Right cardiac atrium (tissue), 5 donors: ENCODE measurements at regions not wholly inside any gene's neighbourhood (a gene's known extent, or its start where the extent isn't known, plus 50 kb on each side); places are given as distances from the start of the nearest gene placed in this dataset.

Experiments
- ATAC-seq, 2 donors: fragments of 200-7000 bp; cut with Tn5 transposase; one replicate each; pipeline versions ENCODE4 v1.8.0 to v1.9.1; 2020; ENCODE audit warnings: moderate library complexity in 2 of 2, mild to moderate bottlenecking in 1 of 2
- DNase-seq, 3 donors: peaks; one replicate each; pipeline ENCODE4 v3.0.0-alpha.2; 2020
- H3K27ac ChIP-seq: one replicate; pipeline ENCODE4 v1.5.1; 2013; ENCODE audit warnings: mild to moderate bottlenecking, low read length, control low read depth, moderate library complexity
- H3K27me3 ChIP-seq: one replicate; pipeline ENCODE4 v1.6.1; 2013; ENCODE audit not compliant: control insufficient read depth, insufficient read depth
- H3K4me1 ChIP-seq: one replicate; pipeline ENCODE4 v1.6.1; 2013; ENCODE audit warnings: low read length; ENCODE audit not compliant: control insufficient read depth, insufficient read depth
- H3K4me3 ChIP-seq: one replicate; pipeline ENCODE4 v1.5.1; 2013; ENCODE audit warnings: low read length, control low read depth
- H3K9me3 ChIP-seq: one replicate; pipeline ENCODE4 v1.6.1; 2013; ENCODE audit warnings: low read length; ENCODE audit not compliant: control insufficient read depth
- WGBS: extraction: QIAGEN DNeasy Blood & Tissue Kit; methylation state at CpG from one replicate; pipeline ENCODE4 v1.1.7; 2013; 5-methylcytosine and 5-hydroxymethylcytosine counted together
- intact Hi-C, 4 donors: fragments of 100-400 bp; cut with DNase I; formaldehyde crosslinking; loops; one replicate each; pipeline versions ENCODE4 v1.11.0 to v1.14.0; 2022 to 2023
- donor health status: healthy with polysubstance abuse.
- donor health status: DM: no; HTN: yes; CAD: no.
- donor health status: DM: no; HTN: no; CAD: no.
- donor health status: DM: no; HTN: yes; CAD: no; lungs with severe emphysema.
- donor health status: DM: yes; HTN: yes; CAD: no.

- Histone ChIP-seq H3K27me3 (no peaks in the 10 kb centered on the region), H3K4me1 (no peaks in the 10 kb centered on the region), H3K27ac (no peak overlapping the region), H3K4me3 (no peak overlapping the region), H3K9me3 (no peaks in the 10 kb centered on the region)
- no peak for DNase-seq
- 74% methylated on average over 3 of the region's 3 CpGs for WGBS
- intact Hi-C loops: no loop called here
- no peak for ATAC-seq
Observed at GRCh38 chr2:65727816-65728215, 295.4 kb upstream of the SPRED2 start.

GRCh38 chr2:65727381-65727780 lies 295.0 kb upstream of the SPRED2 start:
- ATAC-seq (no peak), DNase-seq (no peak)
- Histone ChIP-seq H3K9me3 (no peaks in the 10 kb centered on the region), H3K27ac (no peak overlapping the region), H3K4me3 (no peak overlapping the region), H3K27me3 (no peaks in the 10 kb centered on the region), H3K4me1 (no peaks in the 10 kb centered on the region)
- intact Hi-C loops: no loop called here
- WGBS: 52% methylated on average over 1 of the region's 1 CpG

- H3K4me3 ChIP-seq: no peak overlapping the region
- no peaks in the 10 kb centered on the region for H3K4me1 ChIP-seq
- intact Hi-C loops: no loop called here
- H3K9me3 ChIP-seq: no peaks in the 10 kb centered on the region
- no peak overlapping the region for H3K27ac ChIP-seq
- H3K27me3 ChIP-seq: no peaks in the 10 kb centered on the region
- ATAC-seq (no peak), DNase-seq (no peak)
- WGBS: 94% methylated on average over 4 of the region's 4 CpGs
Observed at GRCh38 chr2:65724752-65725151, 292.4 kb upstream of the SPRED2 start.

- DNase-seq (no peak), ATAC-seq (no peak)
- intact Hi-C loops: no loop called here
- Histone ChIP-seq H3K27ac (no peak overlapping the region), H3K4me3 (no peak overlapping the region), H3K27me3 (no peaks in the 10 kb centered on the region), H3K9me3 (no peaks in the 10 kb centered on the region), H3K4me1 (no peaks in the 10 kb centered on the region)
- WGBS: 35% methylated on average over 2 of the region's 2 CpGs
Observed at GRCh38 chr2:65724336-65724735, 291.9 kb upstream of the SPRED2 start.

GRCh38 chr2:65722028-65722778 lies 289.8 kb upstream of the SPRED2 start:
- H3K27me3 ChIP-seq: no peaks in the 10 kb centered on the region
- ATAC-seq: peak; percentile 91 to 93
- intact Hi-C loops: no loop called here
- H3K4me3 ChIP-seq: no peak overlapping the region
- WGBS: 41% methylated on average over 5 of the region's 5 CpGs
- DNase-seq: peak; percentile 30 to 82 (median 73)
- no peaks in the 10 kb centered on the region for H3K9me3 ChIP-seq
- H3K27ac ChIP-seq: no peak overlapping the region
- no peaks in the 10 kb centered on the region for H3K4me1 ChIP-seq

- DNase-seq (no peak), ATAC-seq (no peak)
- no peaks in the 10 kb centered on the region for H3K27me3 ChIP-seq
- no peaks in the 10 kb centered on the region for H3K9me3 ChIP-seq
- 74% methylated on average over 1 of the region's 1 CpG for WGBS
- intact Hi-C loops: no loop called here
- H3K27ac ChIP-seq: no peak overlapping the region
- H3K4me1 ChIP-seq: no peaks in the 10 kb centered on the region
- H3K4me3 ChIP-seq: no peak overlapping the region
Observed at GRCh38 chr2:65716698-65717097, 284.3 kb upstream of the SPRED2 start.

GRCh38 chr2:65715323-65715722 lies 282.9 kb upstream of the SPRED2 start:
- H3K27ac ChIP-seq: no peak overlapping the region

GRCh38 chr2:65714866-65715265 lies 282.5 kb upstream of the SPRED2 start:
- 46% methylated on average over 1 of the region's 1 CpG for WGBS
- DNase-seq (no peak), ATAC-seq (no peak)
- Histone ChIP-seq H3K27me3 (no peaks in the 10 kb centered on the region), H3K4me3 (no peak overlapping the region), H3K9me3 (no peaks in the 10 kb centered on the region), H3K27ac (no peak overlapping the region), H3K4me1 (no peaks in the 10 kb centered on the region)
- intact Hi-C loops: no loop called here

More at GRCh38 chr2:65715323-65715722, 282.9 kb upstream of the SPRED2 start:
- intact Hi-C loops: no loop called here
- DNase-seq (no peak), ATAC-seq (no peak)
- H3K4me1 ChIP-seq: no peaks in the 10 kb centered on the region
- no peaks in the 10 kb centered on the region for H3K9me3 ChIP-seq
- H3K27me3 ChIP-seq: no peaks in the 10 kb centered on the region
- no peak overlapping the region for H3K4me3 ChIP-seq
- WGBS: 56% methylated on average over 2 of the region's 2 CpGs

- H3K27me3 ChIP-seq: no peaks in the 10 kb centered on the region
- no peaks in the 10 kb centered on the region for H3K4me1 ChIP-seq
- no peak overlapping the region for H3K27ac ChIP-seq
- intact Hi-C loops: no loop called here
- no peak overlapping the region for H3K4me3 ChIP-seq
- ATAC-seq: no peak
- no peak for DNase-seq
- 66% methylated on average over 1 of the region's 1 CpG for WGBS
- H3K9me3 ChIP-seq: no peaks in the 10 kb centered on the region
Observed at GRCh38 chr2:65711863-65712262, 279.5 kb upstream of the SPRED2 start.

GRCh38 chr2:65710779-65711295 lies 278.4 kb upstream of the SPRED2 start:
- Histone ChIP-seq H3K4me3 (no peak overlapping the region), H3K27me3 (no peaks in the 10 kb centered on the region), H3K4me1 (no peaks in the 10 kb centered on the region), H3K27ac (no peak overlapping the region), H3K9me3 (no peaks in the 10 kb centered on the region)
- DNase-seq (no peak), ATAC-seq (no peak)
- intact Hi-C loops: no loop called here
- whole genome bisulfite sequencing: 58% methylated on average over 2 of the region's 2 CpGs

- no peak overlapping the region for H3K27ac ChIP-seq
- H3K27me3 ChIP-seq: no peaks in the 10 kb centered on the region
- no peak overlapping the region for H3K4me3 ChIP-seq
- intact Hi-C loops: no loop called here
- no peaks in the 10 kb centered on the region for H3K9me3 ChIP-seq
- 86% methylated on average over 5 of the region's 5 CpGs for WGBS
- no peaks in the 10 kb centered on the region for H3K4me1 ChIP-seq
- DNase-seq (no peak), ATAC-seq (no peak)
Observed at GRCh38 chr2:65710356-65710755, 278.0 kb upstream of the SPRED2 start.

- Histone ChIP-seq H3K4me1 (no peaks in the 10 kb centered on the region), H3K4me3 (no peak overlapping the region), H3K27ac (no peak overlapping the region), H3K9me3 (no peaks in the 10 kb centered on the region), H3K27me3 (no peaks in the 10 kb centered on the region)
- intact Hi-C loops: no loop called here
- no peak for ATAC-seq
- DNase-seq: no peak
- WGBS: 72% methylated on average over 3 of the region's 3 CpGs
Observed at GRCh38 chr2:65708086-65708485, 275.7 kb upstream of the SPRED2 start.
